Ascending aorta (tissue), 2 donors: ENCODE measurements at regions not wholly inside any gene's neighbourhood (a gene's known extent, or its start where the extent isn't known, plus 50 kb on each side); places are given as distances from the start of the nearest gene placed in this dataset.

Source experiments
- DNase-seq, 2 donors: peaks; one replicate each; pipeline ENCODE4 v3.0.0-alpha.2; 2019; ENCODE audit warnings: low spot score in 2 of 2
- H3K27ac ChIP-seq, 2 donors: fragments of 200-600 bp; sonication (generic); one replicate each; pipeline ENCODE4 v1.5.1; 2016 to 2017; ENCODE audit warnings: mild to moderate bottlenecking in 1 of 2
- H3K27me3 ChIP-seq: fragments of 200-600 bp; sonication (generic); one replicate; pipeline ENCODE4 v1.5.1; 2017
- H3K36me3 ChIP-seq, 2 donors: fragments of 200-600 bp; sonication (generic); one replicate each; pipeline ENCODE4 v1.5.1; 2016
- H3K4me1 ChIP-seq, 2 donors: fragments of 200-600 bp; sonication (generic); one replicate each; pipeline ENCODE4 v1.5.1; 2016 to 2017; ENCODE audit warnings: mild to moderate bottlenecking in 1 of 2
- H3K4me3 ChIP-seq, 2 donors: fragments of 200-600 bp; sonication (generic); one replicate each; pipeline ENCODE4 v1.5.1; 2016 to 2017; ENCODE audit warnings: mild to moderate bottlenecking in 1 of 2
- H3K9me3 ChIP-seq, 2 donors: fragments of 200-600 bp; sonication (generic); one replicate each; pipeline ENCODE4 v1.5.1; 2016
- CTCF ChIP-seq, 3 experiments: fragments of 200-600 bp in 2 of 3; fragments of 450-650 bp in 1 of 3; sonication (generic) in 2 of 3; IDR thresholded peaks; one replicate each; pipeline ENCODE4 v1.5.1; 2016 to 2019; ENCODE audit warnings: antibody characterized with exemption in 3 of 3, mild to moderate bottlenecking in 1 of 3, moderate library complexity in 1 of 3
- intact Hi-C: fragments of 100-400 bp; cut with DNase I; formaldehyde crosslinking; loops from one replicate; pipeline ENCODE4 v1.15.1; 2023

- H3K27me3 ChIP-seq, result no peaks in the 10 kb centered on the region
- H3K9me3 ChIP-seq, result no peaks in the 10 kb centered on the region
- intact Hi-C loops, result no loop called here
- no peak overlapping the region for H3K4me3 ChIP-seq
- H3K4me1 ChIP-seq, result no peaks in the 10 kb centered on the region
- TF ChIP-seq CTCF (IDR thresholded peaks at IDR 0.05), result no peak
- H3K27ac ChIP-seq, result no peak overlapping the region
- no peaks in the 10 kb centered on the region for H3K36me3 ChIP-seq
- no peak for DNase-seq
Observed at GRCh38 chr2:106614511-106615291, 127.5 kb downstream of the CD8B2 start.

GRCh38 chr2:106618614-106619013 lies 131.4 kb downstream of the CD8B2 start:
- intact Hi-C loops, result no loop called here
- H3K4me1 ChIP-seq, result no peaks in the 10 kb centered on the region

GRCh38 chr2:106623456-106623855 lies 136.3 kb downstream of the CD8B2 start:
- no peak overlapping the region for H3K27ac ChIP-seq
- no peaks in the 10 kb centered on the region for H3K4me1 ChIP-seq
- no peak overlapping the region for H3K4me3 ChIP-seq
- no peak for DNase-seq
- H3K27me3 ChIP-seq, result no peaks in the 10 kb centered on the region
- H3K9me3 ChIP-seq, result no peaks in the 10 kb centered on the region
- TF ChIP-seq CTCF (IDR thresholded peaks at IDR 0.05), result no peak
- intact Hi-C loops, result no loop called here
- no peaks in the 10 kb centered on the region for H3K36me3 ChIP-seq

More at GRCh38 chr2:106618614-106619013, 131.4 kb downstream of the CD8B2 start:
- H3K36me3 ChIP-seq, result no peaks in the 10 kb centered on the region
- H3K9me3 ChIP-seq, result no peaks in the 10 kb centered on the region
- H3K4me3 ChIP-seq, result no peak overlapping the region
- TF ChIP-seq CTCF (IDR thresholded peaks at IDR 0.05), result no peak
- H3K27ac ChIP-seq, result no peak overlapping the region
- DNase-seq, result no peak
- no peaks in the 10 kb centered on the region for H3K27me3 ChIP-seq

GRCh38 chr2:106624787-106625380 lies 137.7 kb downstream of the CD8B2 start:
- H3K4me1 ChIP-seq, result no peaks in the 10 kb centered on the region
- H3K4me3 ChIP-seq, result no peak overlapping the region
- no peak for TF ChIP-seq CTCF (IDR thresholded peaks at IDR 0.05)
- H3K36me3 ChIP-seq, result no peaks in the 10 kb centered on the region
- intact Hi-C loops, result no loop called here
- H3K27me3 ChIP-seq, result no peaks in the 10 kb centered on the region
- DNase-seq, result no peak
- no peaks in the 10 kb centered on the region for H3K9me3 ChIP-seq
- H3K27ac ChIP-seq, result no peak overlapping the region

GRCh38 chr2:106628377-106628776 lies 141.2 kb downstream of the CD8B2 start:
- TF ChIP-seq CTCF (IDR thresholded peaks at IDR 0.05), result no peak
- no peaks in the 10 kb centered on the region for H3K9me3 ChIP-seq
- no peaks in the 10 kb centered on the region for H3K36me3 ChIP-seq
- no peaks in the 10 kb centered on the region for H3K4me1 ChIP-seq
- H3K4me3 ChIP-seq, result no peak overlapping the region
- no peak for DNase-seq
- intact Hi-C loops, result no loop called here
- no peaks in the 10 kb centered on the region for H3K27me3 ChIP-seq
- H3K27ac ChIP-seq, result no peak overlapping the region
